Tibial artery (tissue), 4 donors: ENCODE measurements at regions not wholly inside any gene's neighbourhood (a gene's known extent, or its start where the extent isn't known, plus 50 kb on each side); places are given as distances from the start of the nearest gene placed in this dataset.

Experiments used
- DNase-seq, 2 donors: peaks; one replicate each; pipeline ENCODE4 v3.0.0-alpha.2; 2019
- H3K27ac ChIP-seq, 2 donors: fragments of 200-600 bp; sonication (generic) in 1 of 2; 1 replicate in 1 of 2; 2 replicates in 1 of 2; pipeline ENCODE4 v1.5.1; 2018 to 2019; ENCODE audit warnings: mild to moderate bottlenecking in 1 of 2
- H3K27me3 ChIP-seq, 2 donors: fragments of 200-600 bp; sonication (generic) in 1 of 2; one replicate each; pipeline versions ENCODE4 v1.5.1 to v1.6.0; 2016 to 2019
- H3K36me3 ChIP-seq, 3 donors: fragments of 200-600 bp; sonication (generic) in 2 of 3; one replicate each; pipeline ENCODE4 v1.5.1; 2016 to 2019; ENCODE audit warnings: mild to moderate bottlenecking in 2 of 3
- H3K4me1 ChIP-seq, 4 donors: fragments of 200-600 bp; sonication (generic) in 2 of 4; 1 replicate in 3 of 4; 2 replicates in 1 of 4; pipeline ENCODE4 v1.5.1; 2016 to 2019
- H3K4me3 ChIP-seq, 2 donors: fragments of 200-600 bp; sonication (generic) in 1 of 2; 1 replicate in 1 of 2; 2 replicates in 1 of 2; pipeline ENCODE4 v1.5.1; 2018 to 2019; ENCODE audit warnings: mild to moderate bottlenecking in 2 of 2
- H3K9me3 ChIP-seq, 3 donors: fragments of 200-600 bp; sonication (generic) in 1 of 3; one replicate each; pipeline ENCODE4 v1.5.1; 2016 to 2019
- intact Hi-C: fragments of 100-400 bp; cut with DNase I; formaldehyde crosslinking; loops from one replicate; pipeline ENCODE4 v1.15.0; 2023; ENCODE audit warnings: low total_unique reads
- TF ChIP-seq, protein P1 (sequence below), 2 experiments: fragments of 200-600 bp in 1 of 2; fragments of 450-650 bp in 1 of 2; IDR thresholded peaks; one replicate each; pipeline ENCODE4 v1.5.1; 2017 to 2019; ENCODE audit warnings: antibody characterized with exemption in 2 of 2, mild to moderate bottlenecking in 1 of 2, moderate library complexity in 1 of 2

DNA sequence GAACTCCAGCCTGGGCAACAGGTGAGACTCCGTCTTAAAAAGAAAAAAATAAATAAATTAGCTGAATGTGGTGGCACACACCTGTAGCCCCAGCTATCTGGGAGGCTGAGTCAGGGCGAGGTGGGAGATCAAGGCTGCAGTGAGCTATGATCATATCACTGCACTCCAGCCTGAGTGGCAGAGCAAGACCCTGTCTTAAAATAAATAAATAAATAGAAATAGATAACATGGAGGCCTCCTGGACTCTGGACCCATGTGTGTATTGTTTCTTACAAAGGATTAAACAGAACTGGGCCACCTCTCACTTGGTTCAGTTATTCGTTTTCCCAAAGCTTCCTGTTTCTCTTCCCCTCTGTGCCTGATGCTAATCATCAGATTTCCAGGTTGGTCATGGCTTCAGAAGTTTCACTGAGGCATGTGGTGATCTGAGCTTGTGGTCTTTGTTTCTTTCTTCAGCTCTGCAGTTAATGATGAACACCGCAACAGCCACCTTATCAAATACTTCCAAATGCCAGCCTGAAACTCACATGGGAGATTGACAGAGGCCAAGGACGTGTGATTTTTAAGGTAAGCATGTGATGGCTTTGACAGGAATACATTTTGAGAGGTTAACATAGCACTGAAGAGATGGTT lies 83.3 kb upstream of the MAP4K4 start:
- Histone ChIP-seq H3K4me3 (no peak overlapping the region), H3K27me3 (no peaks in the 10 kb centered on the region), H3K4me1 (peaks cover 0 to 7% (median 2%) of the 10 kb centered on the region in 4 donors), H3K9me3 (no peaks in the 10 kb centered on the region), H3K27ac (no peak overlapping the region), H3K36me3 (no peaks in the 10 kb centered on the region)
- TF ChIP-seq, protein P1, sequence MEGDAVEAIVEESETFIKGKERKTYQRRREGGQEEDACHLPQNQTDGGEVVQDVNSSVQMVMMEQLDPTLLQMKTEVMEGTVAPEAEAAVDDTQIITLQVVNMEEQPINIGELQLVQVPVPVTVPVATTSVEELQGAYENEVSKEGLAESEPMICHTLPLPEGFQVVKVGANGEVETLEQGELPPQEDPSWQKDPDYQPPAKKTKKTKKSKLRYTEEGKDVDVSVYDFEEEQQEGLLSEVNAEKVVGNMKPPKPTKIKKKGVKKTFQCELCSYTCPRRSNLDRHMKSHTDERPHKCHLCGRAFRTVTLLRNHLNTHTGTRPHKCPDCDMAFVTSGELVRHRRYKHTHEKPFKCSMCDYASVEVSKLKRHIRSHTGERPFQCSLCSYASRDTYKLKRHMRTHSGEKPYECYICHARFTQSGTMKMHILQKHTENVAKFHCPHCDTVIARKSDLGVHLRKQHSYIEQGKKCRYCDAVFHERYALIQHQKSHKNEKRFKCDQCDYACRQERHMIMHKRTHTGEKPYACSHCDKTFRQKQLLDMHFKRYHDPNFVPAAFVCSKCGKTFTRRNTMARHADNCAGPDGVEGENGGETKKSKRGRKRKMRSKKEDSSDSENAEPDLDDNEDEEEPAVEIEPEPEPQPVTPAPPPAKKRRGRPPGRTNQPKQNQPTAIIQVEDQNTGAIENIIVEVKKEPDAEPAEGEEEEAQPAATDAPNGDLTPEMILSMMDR (IDR thresholded peaks at IDR 0.05) = no peak
- DNase-seq = no peak
- intact Hi-C loops = no loop called here

DNA sequence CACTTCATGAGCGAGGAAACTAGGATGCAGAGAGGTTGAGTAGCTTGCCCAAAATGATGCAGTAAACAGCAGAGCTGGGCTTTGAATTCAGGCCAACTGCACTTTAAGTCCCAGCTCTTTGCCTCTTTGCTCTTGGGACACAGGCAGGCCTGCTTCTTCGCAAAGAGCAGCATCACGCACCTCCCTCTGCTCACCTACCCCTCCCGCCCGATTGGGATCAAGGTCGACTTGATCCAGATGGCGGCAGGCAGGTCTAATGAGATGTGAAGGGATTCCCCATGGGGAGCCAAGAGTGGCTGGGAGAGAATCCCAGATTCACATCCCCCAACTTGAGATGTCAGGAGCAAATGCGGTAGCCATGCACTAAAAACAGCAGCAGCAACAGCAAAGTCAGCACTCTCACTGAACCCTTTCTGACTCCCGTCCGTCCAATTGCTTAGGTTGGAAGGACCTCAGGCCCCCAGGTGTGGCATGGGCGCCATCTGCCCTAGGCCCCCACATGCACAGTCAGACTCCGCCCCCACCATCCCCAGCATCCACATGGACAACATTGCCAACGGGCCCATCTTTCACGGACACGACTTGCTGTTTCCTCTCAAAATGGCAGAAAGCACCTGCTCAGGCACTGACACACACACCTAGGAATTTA lies 84.3 kb upstream of the MAP4K4 start:
- Histone ChIP-seq H3K4me3 (no peak overlapping the region), H3K27ac (no peak overlapping the region), H3K4me1 (no peaks in the 10 kb centered on the region), H3K27me3 (no peaks in the 10 kb centered on the region), H3K9me3 (no peaks in the 10 kb centered on the region), H3K36me3 (no peaks in the 10 kb centered on the region)
- TF ChIP-seq, protein P1 (IDR thresholded peaks at IDR 0.05) = no peak
- intact Hi-C loops = no loop called here
- DNase-seq = no peak

DNA sequence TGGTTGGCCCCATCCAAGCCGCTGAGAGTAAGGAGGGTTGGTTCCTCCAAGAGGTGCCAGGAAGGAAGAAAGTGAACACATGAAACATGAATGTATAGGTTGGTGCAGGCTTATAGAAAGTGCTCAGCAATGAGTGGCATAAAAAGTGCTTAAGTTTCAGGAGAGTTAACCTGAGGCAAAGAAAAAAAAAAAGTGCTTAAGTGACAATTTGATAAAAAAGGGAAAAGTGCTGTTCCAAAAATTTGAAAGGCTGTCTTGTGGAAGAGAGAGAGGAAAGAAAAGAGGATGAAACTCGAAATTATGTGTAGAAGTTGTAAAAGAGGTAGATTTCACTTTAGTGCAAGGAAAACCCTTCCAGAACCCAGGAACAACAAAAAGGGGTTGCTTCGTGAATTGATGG lies 85.5 kb upstream of the MAP4K4 start:
- Histone ChIP-seq H3K4me3 (no peak overlapping the region), H3K36me3 (no peaks in the 10 kb centered on the region), H3K4me1 (no peaks in the 10 kb centered on the region), H3K9me3 (no peaks in the 10 kb centered on the region), H3K27ac (no peak overlapping the region), H3K27me3 (no peaks in the 10 kb centered on the region)
- TF ChIP-seq, protein P1 (IDR thresholded peaks at IDR 0.05) = no peak
- intact Hi-C loops = no loop called here
- DNase-seq = no peak

DNA sequence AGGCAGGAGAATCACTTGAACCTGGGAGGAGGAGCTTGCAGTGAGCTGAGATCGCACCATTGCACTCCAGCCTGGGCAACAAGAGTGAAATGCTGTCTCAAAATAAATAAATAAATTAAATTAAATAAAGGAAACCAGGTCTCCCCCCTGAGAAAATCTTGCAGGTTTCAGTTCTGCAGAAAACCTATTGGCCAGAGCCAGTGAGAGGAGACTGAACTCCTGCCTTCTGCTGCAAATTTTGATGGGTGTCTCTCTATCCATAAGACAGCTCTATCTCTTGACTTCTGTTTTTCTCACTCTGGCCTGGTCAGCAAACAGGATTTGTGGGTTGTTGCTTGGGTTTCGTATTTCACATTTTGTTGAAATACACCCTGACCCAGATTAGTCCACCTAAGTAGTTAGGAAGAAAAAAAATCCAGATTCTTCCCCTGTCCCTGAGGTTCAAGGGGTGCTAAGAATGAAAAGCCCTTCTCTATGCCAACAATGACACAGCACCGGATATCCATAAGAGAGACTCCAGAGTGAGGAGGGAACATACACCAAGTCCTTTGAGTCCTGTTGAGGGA lies 86.7 kb upstream of the MAP4K4 start:
- no peak overlapping the region for H3K27ac ChIP-seq
- TF ChIP-seq, protein P1 (IDR thresholded peaks at IDR 0.05) = no peak
- H3K4me1 ChIP-seq = no peaks in the 10 kb centered on the region
- intact Hi-C loops = no loop called here
- H3K9me3 ChIP-seq = peaks cover 0 to under 1% (median 0%) of the 10 kb centered on the region in 3 donors
- no peaks in the 10 kb centered on the region for H3K36me3 ChIP-seq
- no peak for DNase-seq
- H3K27me3 ChIP-seq = no peaks in the 10 kb centered on the region
- no peak overlapping the region for H3K4me3 ChIP-seq

DNA sequence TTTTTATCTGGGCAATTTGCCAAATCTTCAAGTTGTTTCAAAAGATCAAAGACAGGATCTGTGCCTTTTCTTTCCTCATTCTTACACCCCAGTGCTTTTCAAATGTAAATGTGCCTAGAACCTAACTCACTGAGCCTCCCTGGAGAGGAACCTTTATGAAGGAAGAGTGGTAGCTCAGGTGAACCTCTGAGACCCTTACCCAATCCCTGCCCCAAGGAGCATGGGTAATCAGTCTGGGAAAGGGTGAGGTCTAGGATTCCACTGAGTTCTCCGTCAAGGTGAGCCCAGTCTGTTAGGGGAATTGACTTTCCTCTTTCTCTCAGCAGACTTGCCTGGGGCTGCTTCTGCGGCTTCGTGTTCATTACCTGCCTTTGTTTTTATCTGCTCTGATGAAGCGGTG lies 88.1 kb upstream of the MAP4K4 start:
- no peak for DNase-seq

More for the DNA sequence above, 88.1 kb upstream of the MAP4K4 start:
- Histone ChIP-seq H3K4me1 (no peaks in the 10 kb centered on the region), H3K27me3 (no peaks in the 10 kb centered on the region), H3K9me3 (peaks cover 0 to 4% (median 0%) of the 10 kb centered on the region in 3 donors), H3K36me3 (no peaks in the 10 kb centered on the region), H3K4me3 (no peak overlapping the region), H3K27ac (no peak overlapping the region)
- TF ChIP-seq, protein P1 (IDR thresholded peaks at IDR 0.05) = no peak
- intact Hi-C loops = no loop called here
